RWPE1 (cell line): ENCODE measurements at regions not wholly inside any gene's neighbourhood (a gene's known extent, or its start where the extent isn't known, plus 50 kb on each side); places are given as distances from the start of the nearest gene placed in this dataset.
A peak's percentile ranks its signal among the peaks of the same experiment; 100 is the strongest.

Experiments
- CTCF ChIA-PET: fragments of 350-600 bp; sonication (Branson Sonifier 250); formaldehyde crosslinking; extraction: SDS; loops from one replicate; lab custom pipeline; 2021; lab: Yijun Ruan, JAX
- POLR2A ChIA-PET: fragments of 400-600 bp; formaldehyde crosslinking; extraction: SDS; loops from one replicate; lab custom pipeline; 2020; ENCODE audit warnings: antibody characterized with exemption; ENCODE audit not compliant: low non-redundant PET; lab: Yijun Ruan, JAX
- DNase-seq: peaks from one replicate; pipeline ENCODE4 v3.0.0; 2012; ENCODE audit warnings: low spot score
- H3K27ac ChIP-seq: fragments of 450-650 bp; 2 replicates; pipeline ENCODE4 v1.5.1; 2017
- TF ChIP-seq, protein P1 (sequence below): fragments of 450-650 bp; conservative IDR thresholded peaks from 2 replicates; pipeline ENCODE4 v1.5.1; 2017; ENCODE audit warnings: low read depth, mild to moderate bottlenecking

- no peak overlapping the region for H3K27ac ChIP-seq
- CTCF ChIA-PET = interaction anchor here (1.3 kb wide), 1 partner anchor 14 kb away, joined by 3 read pairs; no protein-coding TSS in a partner anchor
- POLR2A ChIA-PET = no interaction called here
- TF ChIP-seq, protein P1, sequence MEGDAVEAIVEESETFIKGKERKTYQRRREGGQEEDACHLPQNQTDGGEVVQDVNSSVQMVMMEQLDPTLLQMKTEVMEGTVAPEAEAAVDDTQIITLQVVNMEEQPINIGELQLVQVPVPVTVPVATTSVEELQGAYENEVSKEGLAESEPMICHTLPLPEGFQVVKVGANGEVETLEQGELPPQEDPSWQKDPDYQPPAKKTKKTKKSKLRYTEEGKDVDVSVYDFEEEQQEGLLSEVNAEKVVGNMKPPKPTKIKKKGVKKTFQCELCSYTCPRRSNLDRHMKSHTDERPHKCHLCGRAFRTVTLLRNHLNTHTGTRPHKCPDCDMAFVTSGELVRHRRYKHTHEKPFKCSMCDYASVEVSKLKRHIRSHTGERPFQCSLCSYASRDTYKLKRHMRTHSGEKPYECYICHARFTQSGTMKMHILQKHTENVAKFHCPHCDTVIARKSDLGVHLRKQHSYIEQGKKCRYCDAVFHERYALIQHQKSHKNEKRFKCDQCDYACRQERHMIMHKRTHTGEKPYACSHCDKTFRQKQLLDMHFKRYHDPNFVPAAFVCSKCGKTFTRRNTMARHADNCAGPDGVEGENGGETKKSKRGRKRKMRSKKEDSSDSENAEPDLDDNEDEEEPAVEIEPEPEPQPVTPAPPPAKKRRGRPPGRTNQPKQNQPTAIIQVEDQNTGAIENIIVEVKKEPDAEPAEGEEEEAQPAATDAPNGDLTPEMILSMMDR = no peak
- no peak for DNase-seq
Observed at GRCh38 chr5:43893951-43894684, 291.1 kb downstream of the NNT start.

GRCh38 chr5:43891112-43891511 lies 288.1 kb downstream of the NNT start:
- DNase-seq = no peak
- TF ChIP-seq, protein P1 = no peak
- H3K27ac ChIP-seq = no peak overlapping the region
- ChIA-PET CTCF (no interaction called here), POLR2A (no interaction called here)

DNA sequence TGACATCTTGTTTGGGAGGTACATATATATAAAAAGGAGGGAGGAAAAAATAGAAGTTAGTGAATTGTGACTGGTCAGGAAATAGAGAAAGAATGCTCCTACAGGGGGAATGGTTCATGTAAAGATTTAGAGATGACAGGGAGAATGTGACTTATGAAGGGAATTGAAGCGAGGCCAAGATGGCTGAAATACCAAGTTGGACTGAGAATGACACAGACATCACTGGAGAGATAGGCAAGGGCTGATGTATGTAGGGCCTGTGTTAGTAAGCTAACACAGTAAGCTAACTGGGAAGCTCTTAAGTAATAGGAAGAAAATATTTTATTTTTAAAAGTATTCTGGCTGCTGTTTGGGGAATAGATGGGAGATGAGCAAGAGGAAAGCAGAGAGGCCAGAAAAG lies 286.3 kb downstream of the NNT start:
- no peak for DNase-seq
- ChIA-PET POLR2A (no interaction called here), CTCF (no interaction called here)
- no peak overlapping the region for H3K27ac ChIP-seq
- TF ChIP-seq, protein P1 = no peak

DNA sequence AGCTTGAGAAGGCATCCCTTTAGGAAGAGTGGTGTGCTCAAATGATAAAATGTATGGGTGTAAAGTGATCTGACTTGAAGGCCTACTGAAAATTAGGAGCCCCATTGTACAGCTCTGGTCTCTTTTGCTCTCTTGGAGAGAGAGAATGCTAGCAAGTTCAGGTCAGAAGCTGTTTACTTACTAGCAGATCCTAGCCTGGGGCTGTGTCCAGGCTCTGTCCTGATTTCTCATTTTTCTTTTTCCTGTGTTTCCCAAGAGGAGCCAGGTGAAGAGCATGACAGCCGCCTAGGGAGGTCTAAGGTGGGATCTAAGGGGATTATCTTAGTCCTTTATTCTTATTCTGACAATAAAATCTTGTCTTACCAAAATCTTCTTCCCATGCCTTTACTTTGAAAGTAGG lies 272.8 kb downstream of the NNT start:
- no peak overlapping the region for H3K27ac ChIP-seq
- TF ChIP-seq, protein P1 = no peak
- DNase-seq = no peak
- ChIA-PET POLR2A (no interaction called here), CTCF (no interaction called here)

DNA sequence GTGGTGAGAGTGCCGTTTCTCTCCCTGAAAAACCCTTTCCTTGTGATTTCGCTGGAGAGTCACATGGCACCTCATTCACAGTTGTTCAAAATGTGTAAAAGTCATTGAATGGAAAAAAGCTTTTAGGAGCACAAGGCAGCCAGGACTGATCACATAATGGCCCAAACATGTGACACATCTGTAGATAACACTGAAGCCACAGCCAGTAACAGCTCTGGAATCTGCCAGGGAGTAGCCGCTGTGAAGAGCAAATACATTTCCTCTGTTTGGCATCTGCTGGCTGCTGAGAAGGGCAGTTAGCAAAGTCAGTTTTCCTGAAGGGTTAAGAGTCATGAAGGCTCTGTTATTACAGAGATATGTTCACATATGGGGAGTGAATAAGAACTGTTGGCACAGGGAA lies 271.8 kb downstream of the NNT start:
- no peak overlapping the region for H3K27ac ChIP-seq
- ChIA-PET CTCF (no interaction called here), POLR2A (no interaction called here)
- TF ChIP-seq, protein P1 = no peak
- peak; percentile 4 for DNase-seq

DNA sequence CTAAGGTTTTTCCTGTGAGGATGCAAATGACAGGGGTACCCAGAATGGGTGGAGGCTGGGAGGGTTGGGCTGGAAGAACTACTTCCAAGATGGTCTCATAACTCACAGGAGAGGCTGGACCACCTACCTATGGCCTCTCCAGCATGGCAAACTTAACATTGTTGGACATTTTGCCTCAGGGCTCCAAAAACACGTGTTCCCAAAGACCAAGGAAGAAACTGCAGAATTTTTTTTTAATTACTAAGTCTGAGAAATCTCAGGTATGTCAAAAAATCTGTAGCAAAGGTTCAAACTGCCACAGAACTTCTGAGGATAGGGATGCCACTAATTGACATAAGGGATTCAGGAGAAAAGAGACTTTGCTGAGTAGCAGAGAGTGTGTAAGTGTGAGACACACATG lies 270.8 kb downstream of the NNT start:
- POLR2A ChIA-PET = no interaction called here
- no peak overlapping the region for H3K27ac ChIP-seq
- DNase-seq = no peak
- TF ChIP-seq, protein P1 = no peak
- CTCF ChIA-PET = no interaction called here
